H1 (cell line): ENCODE measurements at regions not wholly inside any gene's neighbourhood (a gene's known extent, or its start where the extent isn't known, plus 50 kb on each side); places are given as distances from the start of the nearest gene placed in this dataset.

ENCODE experiments used
- CTCF ChIA-PET: fragments of 300-600 bp; sonication (Branson Sonifier 250); formaldehyde crosslinking; loops from one replicate; lab custom pipeline; 2021; ENCODE audit not compliant: partially characterized antibody; lab: Charles Lee
- POLR2A ChIA-PET: fragments of 300-600 bp; sonication (Branson Sonifier 250); formaldehyde crosslinking; loops from one replicate; lab custom pipeline; 2021; ENCODE audit warnings: inconsistent platforms; ENCODE audit not compliant: partially characterized antibody; lab: Charles Lee
- DNase-seq, 2 experiments: peaks; one replicate each; pipeline versions ENCODE4 v3.0.0 to v3.0.0-alpha.2; 2010 to 2022; ENCODE audit warnings: low spot score in 2 of 2, low read depth in 1 of 2, mixed read lengths in 1 of 2
- FAIRE-seq: peaks from 2 replicates; lab custom pipeline; 2011; peaks lifted over from hg19 to GRCh38; lab: Jason Lieb, UNC
- H2AFZ ChIP-seq: 2 replicates; pipeline ENCODE4 v1.8.1; 2012; ENCODE audit warnings: low read length, inconsistent platforms
- H2AK5ac ChIP-seq: 2 replicates; pipeline ENCODE4 v1.6.1; 2013; ENCODE audit warnings: low read depth, low read length
- H2BK120ac ChIP-seq: replicated peaks from 2 replicates; pipeline ENCODE3; 2013; ENCODE audit warnings: low read depth, low read length, inconsistent platforms
- H2BK12ac ChIP-seq: 2 replicates; pipeline ENCODE4 v1.6.1; 2013; ENCODE audit warnings: low read depth, low read length
- H2BK15ac ChIP-seq: 2 replicates; pipeline ENCODE4 v1.6.1; 2013; ENCODE audit warnings: low read length
- H2BK20ac ChIP-seq: 2 replicates; pipeline ENCODE4 v1.6.1; 2013; ENCODE audit warnings: low read length
- H2BK5ac ChIP-seq: 2 replicates; pipeline ENCODE4 v1.6.1; 2013; ENCODE audit warnings: low read depth, low read length
- H3K14ac ChIP-seq: 2 replicates; pipeline ENCODE4 v1.6.1; 2013; ENCODE audit warnings: inconsistent platforms; ENCODE audit not compliant: insufficient read length
- H3K18ac ChIP-seq: 2 replicates; pipeline ENCODE4 v1.6.1; 2013; ENCODE audit warnings: low read length; ENCODE audit errors: extremely low read depth
- H3K23ac ChIP-seq: 2 replicates; pipeline ENCODE4 v1.6.1; 2013; ENCODE audit warnings: inconsistent platforms; ENCODE audit not compliant: insufficient read length
- H3K23me2 ChIP-seq: 2 replicates; pipeline ENCODE4 v1.6.1; 2013; ENCODE audit warnings: low read depth, low read length
- H3K27ac ChIP-seq: 2 replicates; pipeline ENCODE4 v1.6.1; 2011; ENCODE audit warnings: low read depth, low read length, inconsistent platforms
- H3K27me3 ChIP-seq, 4 experiments: replicated peaks in 1 of 4; 1 replicate in 1 of 4; 2 replicates in 3 of 4; pipeline versions ENCODE4 v1.6.1 to v1.8.1; 2011 to 2013; ENCODE audit warnings: low read length in 3 of 4, mild to moderate bottlenecking in 3 of 4, inconsistent platforms in 2 of 4, mixed read lengths in 2 of 4, moderate library complexity in 1 of 4; ENCODE audit not compliant: control insufficient read depth in 3 of 4, insufficient read depth in 3 of 4; ENCODE audit errors: extremely low read depth in 1 of 4
- H3K36me3 ChIP-seq, 4 experiments: 2 replicates each; pipeline versions ENCODE4 v1.6.1 to v1.8.1; 2011 to 2013; ENCODE audit warnings: mild to moderate bottlenecking in 4 of 4, low read length in 3 of 4, moderate library complexity in 2 of 4, control low read depth in 1 of 4, inconsistent platforms in 1 of 4; ENCODE audit not compliant: insufficient read depth in 4 of 4, control insufficient read depth in 2 of 4
- H3K4ac ChIP-seq: replicated peaks from 2 replicates; pipeline ENCODE3; 2013; ENCODE audit warnings: low read length, low read depth, mixed read lengths, inconsistent platforms; ENCODE audit not compliant: insufficient read length
- H3K4me1 ChIP-seq, 4 experiments: replicated peaks in 1 of 4; 1 replicate in 1 of 4; 2 replicates in 3 of 4; pipeline versions ENCODE4 v1.6.1 to v1.8.1; 2011 to 2013; ENCODE audit warnings: low read length in 3 of 4, inconsistent platforms in 2 of 4, mixed read lengths in 1 of 4; ENCODE audit not compliant: insufficient read depth in 4 of 4, control insufficient read depth in 3 of 4
- H3K4me2 ChIP-seq, 2 experiments: 2 replicates each; pipeline versions ENCODE4 v1.6.1 to v1.8.1; 2011 to 2013; ENCODE audit warnings: low read depth in 2 of 2, low read length in 2 of 2, control low read depth in 1 of 2, inconsistent platforms in 1 of 2, mild to moderate bottlenecking in 1 of 2; ENCODE audit not compliant: insufficient read depth in 1 of 2
- H3K4me3 ChIP-seq, 4 experiments: fragments of 200-600, 300-600 bp in 1 of 4; sonication (generic), shearing (Covaris generic), sonication (Bioruptor Twin) in 1 of 4; 2 replicates each; pipeline versions ENCODE4 v1.5.1 to v1.8.1; 2011 to 2016; ENCODE audit warnings: low read length in 4 of 4, low read depth in 3 of 4, control low read depth in 2 of 4, inconsistent platforms in 2 of 4, mild to moderate bottlenecking in 2 of 4, mixed read lengths in 1 of 4, moderate library complexity in 1 of 4; ENCODE audit not compliant: insufficient read depth in 2 of 4; ENCODE audit errors: extremely low read depth in 1 of 4
- H3K56ac ChIP-seq: replicated peaks from 2 replicates; pipeline ENCODE3; 2013; ENCODE audit warnings: low read depth, mild to moderate bottlenecking, mixed read lengths, low read length, inconsistent platforms; ENCODE audit not compliant: insufficient read length
- H3K79me1 ChIP-seq: 2 replicates; pipeline ENCODE4 v1.6.1; 2013; ENCODE audit warnings: low read depth, low read length, control low read depth
- H3K79me2 ChIP-seq, 2 experiments: 2 replicates each; pipeline versions ENCODE4 v1.6.1 to v1.8.1; 2012 to 2013; ENCODE audit warnings: low read length in 2 of 2, mild to moderate bottlenecking in 2 of 2, inconsistent platforms in 1 of 2; ENCODE audit not compliant: insufficient read depth in 2 of 2, control insufficient read depth in 1 of 2
- H3K9ac ChIP-seq, 4 experiments: replicated peaks in 1 of 4; 1 replicate in 1 of 4; 2 replicates in 3 of 4; pipeline versions ENCODE4 v1.6.1 to v1.8.1; 2011 to 2013; ENCODE audit warnings: low read depth in 3 of 4, low read length in 3 of 4, control low read depth in 2 of 4, mild to moderate bottlenecking in 2 of 4, moderate library complexity in 2 of 4, inconsistent platforms in 1 of 4; ENCODE audit errors: extremely low read depth in 1 of 4
- H3K9me3 ChIP-seq, 2 experiments: 2 replicates each; pipeline versions ENCODE4 v1.6.1 to v1.8.1; 2012 to 2013; ENCODE audit warnings: mild to moderate bottlenecking in 2 of 2, moderate library complexity in 2 of 2, control low read depth in 1 of 2, inconsistent platforms in 1 of 2, low read depth in 1 of 2, low read length in 1 of 2, mixed read lengths in 1 of 2; ENCODE audit not compliant: insufficient read depth in 2 of 2
- H4K20me1 ChIP-seq, 2 experiments: replicated peaks in 1 of 2; 2 replicates each; pipeline versions ENCODE3 to v1.8.1; 2011 to 2013; ENCODE audit warnings: inconsistent platforms in 2 of 2, low read length in 2 of 2, mild to moderate bottlenecking in 1 of 2; ENCODE audit not compliant: insufficient read depth in 2 of 2, control insufficient read depth in 1 of 2
- H4K5ac ChIP-seq: 2 replicates; pipeline ENCODE4 v1.6.1; 2013; ENCODE audit warnings: low read length, low read depth, mixed read lengths, inconsistent platforms; ENCODE audit not compliant: insufficient read length
- H4K8ac ChIP-seq: 2 replicates; pipeline ENCODE4 v1.8.0; 2013; ENCODE audit warnings: mild to moderate bottlenecking, moderate library complexity, low read length, inconsistent platforms; ENCODE audit not compliant: insufficient read depth; ENCODE audit errors: extremely low read depth
- H4K91ac ChIP-seq: replicated peaks from 2 replicates; pipeline ENCODE3; 2013; ENCODE audit warnings: low read length, mixed read lengths, inconsistent platforms; ENCODE audit not compliant: insufficient read length
- BACH1 ChIP-seq: IDR thresholded peaks from 2 replicates; pipeline ENCODE4 v1.6.1; 2012; ENCODE audit warnings: low read length, improper control_type of control experiment
- BCL11A ChIP-seq, 2 experiments: IDR thresholded peaks; one replicate each; pipeline ENCODE4 v1.6.1; 2011; ENCODE audit warnings: low read depth in 2 of 2, low read length in 2 of 2, mild to moderate bottlenecking in 2 of 2
- GTF2F1 ChIP-seq: IDR thresholded peaks from 2 replicates; pipeline ENCODE4 v1.6.1; 2012; ENCODE audit warnings: low read depth, low read length, improper control_type of control experiment, borderline replicate concordance
- MAFK ChIP-seq: IDR thresholded peaks from 2 replicates; pipeline ENCODE4 v1.6.1; 2012; ENCODE audit warnings: low read depth, mild to moderate bottlenecking, improper control_type of control experiment, low read length
- POLR2A ChIP-seq, 2 experiments: IDR thresholded peaks; 1 replicate in 1 of 2; 2 replicates in 1 of 2; pipeline ENCODE4 v1.6.1; 2011; ENCODE audit warnings: low read depth in 2 of 2, low read length in 2 of 2, mild to moderate bottlenecking in 2 of 2; ENCODE audit errors: control extremely low read depth in 1 of 2
- RNF2 ChIP-seq: fragments of 200-900, 300-1000 bp; sonication (generic); IDR thresholded peaks from 2 replicates; pipeline ENCODE4 v1.7.1; 2016; ENCODE audit warnings: borderline replicate concordance, low read depth, mild to moderate bottlenecking, antibody characterized with exemption, low read length; ENCODE audit not compliant: poor library complexity, severe bottlenecking; ENCODE audit errors: missing control alignments
- SIX5 ChIP-seq: IDR thresholded peaks from 2 replicates; pipeline ENCODE4 v1.6.1; 2011; ENCODE audit warnings: mild to moderate bottlenecking, low read depth, low read length
- WGBS, 2 experiments: shearing (Covaris generic) in 1 of 2; methylation state at CpG; one replicate each; pipeline versions ENCODE4 v1.1.6 to v1.1.7; 2013 to 2015; ENCODE audit warnings: low lambda C conversion rate in 2 of 2, mixed read lengths in 2 of 2, inconsistent platforms in 1 of 2, low coverage in 1 of 2, missing lambda C conversion rate in 1 of 2; ENCODE audit not compliant: insufficient replicate concordance in 2 of 2, insufficient coverage in 1 of 2, insufficient read length in 1 of 2; ENCODE audit errors: extremely low coverage in 1 of 2, missing lambda C conversion rate in 1 of 2; 5-methylcytosine and 5-hydroxymethylcytosine counted together
- TF ChIP-seq, protein P1 (sequence below): IDR thresholded peaks from 2 replicates; pipeline ENCODE4 v1.6.1; 2012; ENCODE audit warnings: inconsistent platforms
- TF ChIP-seq, protein P2 (sequence below): IDR thresholded peaks from 2 replicates; pipeline ENCODE4 v1.6.1; 2012; ENCODE audit warnings: inconsistent platforms

GRCh38 chr9:84062538-84062937, 81.9 kb downstream of the RMI1 start:
- Histone ChIP-seq H3K4me3 (no peak overlapping the region), H3K9me3 (no peaks in the 10 kb centered on the region), H3K23me2 (no peaks in the 10 kb centered on the region), H2BK12ac (no peak overlapping the region), H3K4me2 (no peak overlapping the region), H3K4me1 (no peaks in the 10 kb centered on the region), H4K5ac (no peak overlapping the region), H3K23ac (no peak overlapping the region), H3K14ac (no peak overlapping the region), H2AFZ (no peak overlapping the region), H4K91ac (no peak overlapping the region), H3K56ac (no peak overlapping the region)
- 81% methylated on average over 1 of the region's 1 CpG; no CpG with 5 or more reads in 1 of the 2 experiments for WGBS, 2 experiments
- POLR2A ChIA-PET = no interaction called here
- no peak for TF ChIP-seq RNF2
- no peak for TF ChIP-seq POLR2A (IDR thresholded peaks at IDR 0.05; ENCODE audit: control extremely low read depth in 1 of 2, low read depth in 2 of 2, low read length in 2 of 2)
- no peak for TF ChIP-seq BCL11A (IDR thresholded peaks at IDR 0.05; ENCODE audit: low read depth in 2 of 2, low read length in 2 of 2)
- TF ChIP-seq, protein P1, sequence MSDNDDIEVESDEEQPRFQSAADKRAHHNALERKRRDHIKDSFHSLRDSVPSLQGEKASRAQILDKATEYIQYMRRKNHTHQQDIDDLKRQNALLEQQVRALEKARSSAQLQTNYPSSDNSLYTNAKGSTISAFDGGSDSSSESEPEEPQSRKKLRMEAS = no peak
- no peak for TF ChIP-seq GTF2F1
- TF ChIP-seq, protein P2, sequence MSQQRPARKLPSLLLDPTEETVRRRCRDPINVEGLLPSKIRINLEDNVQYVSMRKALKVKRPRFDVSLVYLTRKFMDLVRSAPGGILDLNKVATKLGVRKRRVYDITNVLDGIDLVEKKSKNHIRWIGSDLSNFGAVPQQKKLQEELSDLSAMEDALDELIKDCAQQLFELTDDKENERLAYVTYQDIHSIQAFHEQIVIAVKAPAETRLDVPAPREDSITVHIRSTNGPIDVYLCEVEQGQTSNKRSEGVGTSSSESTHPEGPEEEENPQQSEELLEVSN = no peak
- TF ChIP-seq BACH1 = no peak
- TF ChIP-seq MAFK = no peak
- no peak for TF ChIP-seq SIX5
- TF ChIP-seq, all 59 proteins: peak for 0
- H2BK20ac ChIP-seq = no peak overlapping the region
- CTCF ChIA-PET = no interaction called here
- H4K8ac ChIP-seq = no peak overlapping the region
- H3K36me3 ChIP-seq = no peaks in the 10 kb centered on the region
- H3K18ac ChIP-seq = no peak overlapping the region
- no peak overlapping the region for H3K27ac ChIP-seq
- H4K20me1 ChIP-seq = no peaks in the 10 kb centered on the region
- no peak overlapping the region for H3K4ac ChIP-seq
- no peak overlapping the region for H3K9ac ChIP-seq
- no peak overlapping the region for H2BK15ac ChIP-seq
- no peak for DNase-seq
- H3K27me3 ChIP-seq = no peaks in the 10 kb centered on the region
- H2BK5ac ChIP-seq = no peak overlapping the region
- H3K79me1 ChIP-seq = no peaks in the 10 kb centered on the region
- no peaks in the 10 kb centered on the region for H3K79me2 ChIP-seq
- no peak overlapping the region for H2AK5ac ChIP-seq
- no peak for FAIRE-seq
- no peak overlapping the region for H2BK120ac ChIP-seq
